GM12873 (cell line): ENCODE measurements at regions not wholly inside any gene's neighbourhood (a gene's known extent, or its start where the extent isn't known, plus 50 kb on each side); places are given as distances from the start of the nearest gene placed in this dataset.

Source experiments
- TF ChIP-seq, protein P1 (sequence below): IDR thresholded peaks from 2 replicates; pipeline ENCODE4 v1.5.1; 2012; ENCODE audit warnings: low read depth, mild to moderate bottlenecking, moderate library complexity, low read length, control low read depth; ENCODE audit not compliant: insufficient read depth; ENCODE audit errors: missing control alignments

GRCh38 chr3:72270730-72271129, 485.8 kb upstream of the PROK2 start:
- TF ChIP-seq, protein P1, sequence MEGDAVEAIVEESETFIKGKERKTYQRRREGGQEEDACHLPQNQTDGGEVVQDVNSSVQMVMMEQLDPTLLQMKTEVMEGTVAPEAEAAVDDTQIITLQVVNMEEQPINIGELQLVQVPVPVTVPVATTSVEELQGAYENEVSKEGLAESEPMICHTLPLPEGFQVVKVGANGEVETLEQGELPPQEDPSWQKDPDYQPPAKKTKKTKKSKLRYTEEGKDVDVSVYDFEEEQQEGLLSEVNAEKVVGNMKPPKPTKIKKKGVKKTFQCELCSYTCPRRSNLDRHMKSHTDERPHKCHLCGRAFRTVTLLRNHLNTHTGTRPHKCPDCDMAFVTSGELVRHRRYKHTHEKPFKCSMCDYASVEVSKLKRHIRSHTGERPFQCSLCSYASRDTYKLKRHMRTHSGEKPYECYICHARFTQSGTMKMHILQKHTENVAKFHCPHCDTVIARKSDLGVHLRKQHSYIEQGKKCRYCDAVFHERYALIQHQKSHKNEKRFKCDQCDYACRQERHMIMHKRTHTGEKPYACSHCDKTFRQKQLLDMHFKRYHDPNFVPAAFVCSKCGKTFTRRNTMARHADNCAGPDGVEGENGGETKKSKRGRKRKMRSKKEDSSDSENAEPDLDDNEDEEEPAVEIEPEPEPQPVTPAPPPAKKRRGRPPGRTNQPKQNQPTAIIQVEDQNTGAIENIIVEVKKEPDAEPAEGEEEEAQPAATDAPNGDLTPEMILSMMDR = no peak

DNA sequence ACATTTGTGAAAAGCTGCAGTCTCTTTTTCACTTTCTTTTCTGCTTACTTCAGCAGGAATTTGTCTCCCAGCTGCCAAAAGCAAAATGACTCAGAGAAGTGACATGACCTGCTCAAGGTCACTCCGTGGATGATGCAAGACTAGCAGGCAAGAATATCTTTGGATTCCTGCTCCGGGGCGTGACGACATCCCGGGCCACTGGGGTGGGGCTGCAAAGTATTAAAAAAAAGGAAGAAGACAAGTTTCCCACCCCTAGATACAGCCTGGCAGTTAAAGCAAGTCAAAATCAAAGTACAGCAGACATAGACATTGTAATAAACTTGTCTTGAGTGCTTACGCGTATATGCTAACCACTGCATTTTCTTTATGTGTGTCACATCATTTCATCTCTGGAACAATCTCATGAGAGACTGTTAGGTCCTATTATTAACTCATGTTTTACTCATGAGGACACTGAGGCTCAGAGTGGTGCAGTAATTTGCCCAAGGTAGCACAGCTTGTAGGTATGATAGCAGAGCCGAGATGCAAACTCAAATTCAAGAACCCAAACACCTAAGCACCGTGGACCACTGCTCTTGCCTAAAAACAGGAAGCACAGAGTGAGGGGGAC, 485.2 kb upstream of the PROK2 start:
- TF ChIP-seq, protein P1 = no peak

DNA sequence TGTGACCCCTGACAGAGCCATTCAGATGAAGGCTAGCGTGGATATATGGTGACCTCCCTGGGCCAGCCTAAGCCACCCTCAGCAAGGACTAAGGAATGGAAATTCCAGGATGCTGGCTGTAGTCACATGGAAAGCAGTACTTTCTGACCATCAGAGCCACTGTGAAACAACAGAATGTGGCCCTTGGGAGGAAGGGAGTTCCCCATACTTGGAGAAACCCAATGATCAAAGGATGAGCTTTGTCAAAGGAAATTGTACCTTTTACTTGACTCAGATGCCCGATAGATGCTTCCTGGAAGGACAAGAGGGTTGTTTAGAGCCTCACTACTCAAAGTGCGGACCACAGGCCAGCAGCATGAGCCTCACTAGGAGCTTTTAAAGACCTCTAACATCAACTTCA, 484.5 kb upstream of the PROK2 start:
- TF ChIP-seq, protein P1 = no peak

DNA sequence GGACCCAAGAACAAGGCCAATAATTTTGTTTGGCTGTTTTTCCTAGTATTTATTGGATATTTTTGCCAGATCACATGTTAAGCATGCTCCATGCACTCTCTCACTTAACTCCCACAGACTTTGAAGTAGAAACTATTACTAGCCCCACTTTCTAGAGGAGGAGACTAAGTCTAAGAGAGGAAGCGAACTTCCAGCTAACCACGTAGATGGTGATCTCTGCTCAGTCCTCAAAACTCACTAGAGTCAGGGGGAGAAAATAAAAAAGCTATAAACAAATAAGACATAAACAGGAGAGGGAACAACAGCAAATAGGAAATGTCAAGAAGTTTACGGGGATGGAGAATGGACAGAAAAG, 481.0 kb upstream of the PROK2 start:
- TF ChIP-seq, protein P1 = no peak

DNA sequence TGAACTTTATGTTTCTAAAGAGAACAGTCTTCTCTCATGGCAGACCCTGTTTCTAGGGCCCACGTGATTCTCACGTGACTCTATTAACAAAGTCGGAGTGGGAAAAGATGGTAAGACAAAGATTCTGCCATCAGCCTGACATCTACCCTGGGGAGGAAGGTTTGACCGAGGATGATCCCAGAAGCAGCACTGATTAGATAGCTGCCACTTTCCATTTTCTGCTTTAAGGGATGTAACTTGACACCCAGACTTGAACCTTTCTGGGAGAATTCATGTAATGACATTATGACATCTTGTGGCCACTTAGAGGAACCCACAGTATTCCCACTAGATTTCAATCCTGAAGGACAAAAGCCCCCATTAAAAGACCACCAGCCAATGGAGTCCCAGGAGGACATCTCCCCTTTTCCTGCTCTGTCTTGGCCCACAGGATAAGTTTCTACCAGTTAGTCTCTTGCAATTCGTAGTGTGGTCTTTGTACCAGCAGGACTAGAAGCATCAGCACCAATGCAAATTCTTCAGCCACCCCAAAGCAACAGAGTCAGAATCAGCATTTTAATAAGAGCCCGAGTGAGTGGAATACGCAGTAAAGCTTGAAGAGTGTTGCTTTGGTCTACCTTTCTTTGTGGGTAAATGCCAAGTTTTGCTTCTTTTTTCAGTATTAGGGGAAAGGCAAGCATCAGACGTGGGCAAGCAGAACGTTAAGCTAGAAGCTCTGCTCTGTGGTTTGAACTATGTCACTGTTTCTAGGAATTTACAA, 480.5 kb upstream of the PROK2 start:
- TF ChIP-seq, protein P1 = peak; percentile 34

GRCh38 chr3:72263223-72263990, 478.5 kb upstream of the PROK2 start:
- TF ChIP-seq, protein P1 = no peak

- TF ChIP-seq, protein P1 = no peak
These were observed 477.8 kb upstream of the PROK2 start for GRCh38 chr3:72262736-72263135.
